ENCODE measurements at regions not wholly inside any gene's neighbourhood (a gene's known extent, or its start where the extent isn't known, plus 50 kb on each side); places are given as distances from the start of the nearest gene placed in this dataset.
A peak's percentile ranks its signal among the peaks of the same experiment; 100 is the strongest.

- Histone ChIP-seq H3K9ac (ENCODE audit: low read depth in 1 of 2, low read length in 2 of 2) (no peak overlapping the region), H3K4me3 (ENCODE audit: low read depth in 1 of 3, low read length in 3 of 3) (no peak overlapping the region), H3K27me3 (ENCODE audit: control insufficient read depth in 4 of 4, insufficient read depth in 4 of 4, low read length in 3 of 4) (no peaks in the 10 kb centered on the region), H3K4me1 (ENCODE audit: control insufficient read depth in 4 of 4, insufficient read depth in 4 of 4, low read length in 3 of 4) (no peaks in the 10 kb centered on the region), H3K27ac (ENCODE audit: low read depth in 1 of 2, low read length in 2 of 2) (no peak overlapping the region), H3K36me3 (ENCODE audit: control insufficient read depth in 4 of 4, insufficient read depth in 3 of 4, low read depth in 1 of 4, low read length in 3 of 4) (no peaks in the 10 kb centered on the region), H3K9me3 (ENCODE audit: control insufficient read depth in 4 of 4, low read length in 3 of 4) (no peaks in the 10 kb centered on the region)
- no peak for TF ChIP-seq TAF1 (conservative IDR thresholded peaks at IDR 0.05)
- TF ChIP-seq MAX (IDR thresholded peaks at IDR 0.05), result no peak
- TF ChIP-seq HNF4A (conservative IDR thresholded peaks at IDR 0.05), result no peak
- no peak for TF ChIP-seq RAD21 (IDR thresholded peaks at IDR 0.05)
- no peak for TF ChIP-seq RXRA (IDR thresholded peaks at IDR 0.05)
- no peak for TF ChIP-seq YY1 (IDR thresholded peaks at IDR 0.05)
- no peak for TF ChIP-seq CTCF (IDR thresholded peaks at IDR 0.05; ENCODE audit: low read depth, low read length, missing input control)
- no peak for TF ChIP-seq SP1 (IDR thresholded peaks at IDR 0.05)
- TF ChIP-seq HNF4G (IDR thresholded peaks at IDR 0.05), result no peak
- DNase-seq (ENCODE audit: low spot score), result no peak
- WGBS, result 52% methylated on average over 7 of the region's 7 CpGs
Measured at GRCh38 chr10:52652431-52653262, 119.9 kb downstream of the MBL2 start.

GRCh38 chr10:52653263-52653909, 119.2 kb downstream of the MBL2 start:
- Histone ChIP-seq H3K27me3 (ENCODE audit: control insufficient read depth in 4 of 4, insufficient read depth in 4 of 4, low read length in 3 of 4) (no peaks in the 10 kb centered on the region), H3K36me3 (ENCODE audit: control insufficient read depth in 4 of 4, insufficient read depth in 3 of 4, low read depth in 1 of 4, low read length in 3 of 4) (no peaks in the 10 kb centered on the region), H3K27ac (ENCODE audit: low read depth in 1 of 2, low read length in 2 of 2) (no peak overlapping the region), H3K4me3 (ENCODE audit: low read depth in 1 of 3, low read length in 3 of 3) (no peak overlapping the region), H3K9ac (ENCODE audit: low read depth in 1 of 2, low read length in 2 of 2) (no peak overlapping the region), H3K4me1 (ENCODE audit: control insufficient read depth in 4 of 4, insufficient read depth in 4 of 4, low read length in 3 of 4) (no peaks in the 10 kb centered on the region), H3K9me3 (ENCODE audit: control insufficient read depth in 4 of 4, low read length in 3 of 4) (no peaks in the 10 kb centered on the region)
- no peak for TF ChIP-seq REST (IDR thresholded peaks at IDR 0.05)
- TF ChIP-seq YY1 (IDR thresholded peaks at IDR 0.05), result no peak
- TF ChIP-seq HNF4A (conservative IDR thresholded peaks at IDR 0.05), result no peak
- TF ChIP-seq EGR1 (IDR thresholded peaks at IDR 0.05; ENCODE audit: low read depth in 2 of 2), result no peak
- TF ChIP-seq ATF3 (IDR thresholded peaks at IDR 0.05), result no peak
- TF ChIP-seq RAD21 (IDR thresholded peaks at IDR 0.05), result peak in 1 of 2 donors; percentile 27
- TF ChIP-seq RXRA (IDR thresholded peaks at IDR 0.05), result no peak
- no peak for TF ChIP-seq SP1 (IDR thresholded peaks at IDR 0.05)
- no peak for DNase-seq (ENCODE audit: low spot score)
- WGBS, result 59% methylated on average over 5 of the region's 5 CpGs
